ENCODE measurements at regions not wholly inside any gene's neighbourhood (a gene's known extent, or its start where the extent isn't known, plus 50 kb on each side); places are given as distances from the start of the nearest gene placed in this dataset.
A peak's percentile ranks its signal among the peaks of the same experiment; 100 is the strongest.

DNA sequence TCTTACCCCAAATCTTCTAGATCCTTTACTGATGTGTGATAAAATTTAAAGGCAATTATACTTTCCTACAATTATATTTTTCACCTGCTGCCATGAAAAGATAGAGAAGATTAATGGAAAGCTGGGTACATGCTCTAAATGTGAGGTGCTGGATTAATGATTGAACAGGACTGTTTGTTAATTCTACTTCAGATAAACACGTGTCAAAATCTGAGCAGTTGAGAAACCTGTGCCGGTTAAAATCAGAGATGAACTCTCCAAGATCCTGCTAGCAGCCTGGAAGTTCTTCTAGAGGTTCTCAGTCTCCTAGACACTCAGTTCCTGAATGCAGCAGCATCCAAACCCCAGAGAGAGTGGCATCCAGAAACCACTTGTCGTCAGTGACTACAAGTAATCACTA lies 69.2 kb downstream of the INHBA start:
- no peak for DNase-seq

DNA sequence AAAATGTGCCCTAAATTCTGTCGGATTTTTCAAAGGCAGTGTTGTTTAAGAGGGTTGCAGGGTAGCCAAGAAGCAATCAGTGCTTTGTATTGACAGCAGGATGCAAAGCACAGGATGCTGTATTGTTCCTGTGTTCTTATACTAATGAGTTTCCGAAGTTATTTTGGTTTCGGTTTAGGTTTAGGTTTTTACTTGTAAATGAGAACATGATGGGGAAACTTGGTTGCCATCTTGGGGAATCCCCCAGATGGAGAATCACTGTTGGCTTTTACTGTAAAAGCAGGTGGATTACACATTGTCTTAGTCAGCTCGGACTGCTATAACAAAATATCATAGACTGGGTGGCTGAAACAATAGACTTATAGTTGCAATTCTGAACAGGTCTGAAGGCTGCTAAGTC lies 72.1 kb downstream of the INHBA start:
- peak; percentile 2 for DNase-seq

DNA sequence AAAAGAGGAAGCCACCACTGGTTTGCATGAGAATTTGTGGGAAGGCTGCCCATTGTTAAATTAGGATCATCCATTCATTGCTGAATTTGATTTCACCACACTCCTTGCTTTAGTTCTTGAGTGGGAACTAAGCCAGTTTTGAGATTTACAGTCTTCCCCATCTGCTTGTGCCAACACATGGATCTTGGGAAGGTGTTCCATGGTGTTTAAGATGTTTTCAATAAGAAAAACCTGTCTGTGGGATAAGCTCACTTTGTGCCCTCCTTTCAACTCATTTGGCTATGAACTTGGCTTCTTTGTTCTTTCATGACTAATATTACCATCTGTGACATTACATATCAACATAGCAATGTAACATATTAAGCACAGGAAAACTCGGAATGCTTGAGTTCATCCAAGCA lies 73.2 kb downstream of the INHBA start:
- DNase-seq: no peak

DNA sequence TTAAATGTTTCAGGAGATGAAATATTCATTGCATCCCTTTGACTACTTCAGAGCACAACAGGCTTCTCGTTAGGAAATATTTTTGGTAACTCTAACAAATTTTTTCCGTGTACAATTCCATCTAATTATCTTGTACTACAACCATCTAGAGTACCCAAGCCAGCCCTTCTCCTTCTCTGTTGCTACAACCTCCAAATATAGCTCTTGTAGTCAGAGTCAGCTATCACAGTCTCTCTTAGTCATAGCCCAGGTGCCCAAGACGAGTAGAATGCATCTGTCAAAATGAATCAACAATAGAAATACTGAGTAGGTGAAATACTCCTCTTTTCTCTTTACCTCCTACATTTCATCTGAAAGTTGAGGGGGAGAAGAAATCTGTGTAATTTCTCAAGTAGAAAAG lies 74.0 kb downstream of the INHBA start:
- DNase-seq: no peak

DNA sequence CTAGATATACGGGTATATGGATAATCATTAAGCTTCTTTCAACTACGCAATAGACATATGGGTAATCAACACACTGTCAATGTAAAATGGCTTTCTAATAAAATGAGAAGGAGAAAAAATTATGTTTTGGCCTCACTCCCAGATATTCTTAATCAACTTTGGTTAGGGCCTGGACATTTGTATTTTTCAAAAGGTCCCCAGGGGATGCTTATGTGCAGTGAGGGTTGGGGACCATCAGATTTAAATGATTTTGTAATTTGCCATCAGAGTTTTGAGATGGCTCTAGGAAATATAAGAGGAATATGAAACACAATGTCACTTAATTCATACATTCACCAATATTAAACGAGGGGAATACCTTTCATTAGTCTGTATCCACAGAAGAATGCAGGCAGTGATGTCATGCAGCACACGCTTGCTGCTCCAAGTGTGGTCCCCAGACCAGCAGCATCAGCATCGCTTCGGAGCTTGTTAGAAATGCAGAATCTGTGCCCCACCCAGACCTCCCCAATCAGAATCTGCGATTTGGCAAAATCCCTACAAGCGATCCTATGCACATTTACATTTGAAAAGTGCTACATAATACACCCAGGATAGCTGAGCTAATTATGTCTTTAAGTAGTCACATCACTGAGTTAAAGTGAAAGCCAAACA lies 75.1 kb downstream of the INHBA start:
- DNase-seq: no peak

DNA sequence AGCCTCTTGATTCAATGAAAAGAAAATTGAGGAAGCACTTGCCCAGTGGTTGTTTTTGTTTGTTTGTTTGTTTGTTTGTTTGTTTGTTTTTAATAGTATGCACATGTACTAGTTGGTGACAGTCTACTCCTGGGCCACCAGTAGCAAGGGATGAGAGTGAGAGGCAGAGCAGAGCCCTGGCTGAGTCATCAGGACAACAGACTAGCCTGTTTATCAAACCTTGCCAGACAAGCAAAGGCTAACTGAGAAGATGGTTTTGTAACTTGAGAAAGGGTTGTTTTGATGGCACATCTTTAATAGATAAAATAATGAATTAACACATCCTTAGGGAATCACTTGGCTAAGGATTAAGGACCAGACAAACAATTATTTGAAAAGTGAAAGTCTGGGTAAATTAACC lies 78.1 kb downstream of the INHBA start:
- DNase-seq: no peak

DNA sequence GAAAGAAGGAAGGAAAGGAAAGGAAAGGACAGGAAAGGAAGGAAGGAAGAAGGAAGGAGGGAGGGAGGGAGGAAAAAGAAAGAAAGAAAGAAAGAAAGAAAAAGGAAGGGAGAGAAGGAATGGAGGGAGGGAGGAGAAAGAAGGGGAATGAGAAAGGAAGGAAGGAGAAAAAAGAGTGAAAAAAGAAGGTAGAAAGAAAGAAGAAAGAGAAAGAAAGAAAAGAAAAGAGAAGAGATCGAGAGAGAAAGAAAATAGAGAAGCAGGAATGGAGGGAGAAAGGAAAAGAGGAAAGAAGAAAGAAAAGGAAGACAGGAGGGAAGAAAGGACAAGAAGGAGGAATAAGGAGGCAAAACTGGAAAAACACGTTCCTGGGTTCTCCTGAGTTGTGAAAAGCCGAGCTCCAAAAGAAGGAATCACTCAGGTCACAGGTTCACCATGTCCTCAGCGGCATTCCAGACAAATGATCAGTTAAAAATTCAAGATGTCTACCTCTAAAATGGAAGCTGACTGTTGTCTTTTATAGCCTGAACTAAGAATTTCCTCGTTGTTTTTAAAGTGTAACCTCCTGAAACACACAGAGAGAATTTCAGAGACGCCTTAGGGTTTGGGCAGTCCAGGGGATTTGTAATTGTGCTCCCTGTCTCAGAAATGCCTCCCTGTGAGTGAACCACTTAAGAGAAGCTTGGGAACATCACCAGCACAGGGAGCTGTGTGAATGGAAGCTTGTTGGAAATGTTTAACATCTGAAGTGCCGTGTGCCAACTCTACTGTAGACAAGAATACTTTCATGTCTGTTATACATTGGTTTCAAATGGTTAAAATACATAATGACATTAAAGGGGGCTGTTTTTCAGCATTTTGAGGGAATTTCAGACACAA lies 80.7 kb downstream of the INHBA start:
- DNase-seq: no peak

DNA sequence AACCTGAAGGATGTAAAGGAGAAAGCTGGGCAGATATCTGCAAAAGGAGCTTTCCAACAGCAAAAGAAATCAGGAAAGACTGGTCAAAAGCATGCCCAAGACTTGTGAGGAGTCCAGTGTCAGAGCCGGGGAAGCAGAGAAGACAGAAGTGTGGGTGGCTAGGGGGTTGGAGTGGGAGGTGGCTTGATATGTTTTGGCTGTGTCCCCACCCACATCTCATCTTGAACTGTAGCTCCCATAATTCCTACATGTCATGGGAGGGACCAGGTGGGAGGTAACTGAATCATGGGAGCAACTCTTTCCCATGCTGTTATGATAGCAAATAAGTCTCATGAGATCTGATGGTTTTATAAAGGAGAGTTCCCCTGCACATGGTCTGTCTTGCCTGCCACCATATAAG lies 84.9 kb downstream of the INHBA start:
- DNase-seq: no peak

DNA sequence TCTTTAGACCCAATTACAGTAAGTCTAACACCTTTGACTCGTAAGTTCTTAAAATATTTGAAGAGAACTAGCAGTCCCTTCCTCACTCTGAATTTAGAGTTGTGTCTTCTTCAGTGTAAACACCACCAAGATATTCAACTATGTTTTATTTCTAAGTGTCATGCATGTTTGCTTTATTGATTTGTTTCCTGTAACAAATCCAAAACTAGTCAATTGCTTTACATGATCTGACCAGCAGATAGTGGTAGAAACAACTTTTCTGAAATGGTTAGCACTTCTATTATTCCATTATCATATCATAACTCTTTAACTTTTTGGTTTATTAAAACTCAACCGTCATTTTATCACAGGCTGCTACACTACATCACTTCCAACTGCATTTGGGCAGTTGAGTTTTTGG lies 90.1 kb downstream of the INHBA start:
- DNase-seq: no peak

DNA sequence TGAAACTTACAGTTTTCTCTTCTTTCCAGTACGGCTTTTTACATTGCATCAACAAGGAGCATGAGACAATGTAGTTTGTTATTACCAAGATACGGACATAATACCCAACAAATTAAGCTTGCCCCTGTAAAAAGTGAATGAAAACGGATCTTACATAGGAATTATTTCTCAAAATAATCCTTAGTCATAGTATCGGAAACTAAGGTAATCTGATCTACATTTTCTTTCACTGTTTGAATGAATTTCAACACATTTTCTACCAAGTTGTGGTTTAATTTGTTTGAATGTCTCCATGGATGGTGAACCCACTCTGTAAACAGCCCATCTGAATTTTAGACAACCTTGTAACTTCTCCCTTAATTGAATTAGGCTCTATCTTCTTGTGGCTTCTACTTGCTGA lies 90.5 kb downstream of the INHBA start:
- no peak for DNase-seq

DNA sequence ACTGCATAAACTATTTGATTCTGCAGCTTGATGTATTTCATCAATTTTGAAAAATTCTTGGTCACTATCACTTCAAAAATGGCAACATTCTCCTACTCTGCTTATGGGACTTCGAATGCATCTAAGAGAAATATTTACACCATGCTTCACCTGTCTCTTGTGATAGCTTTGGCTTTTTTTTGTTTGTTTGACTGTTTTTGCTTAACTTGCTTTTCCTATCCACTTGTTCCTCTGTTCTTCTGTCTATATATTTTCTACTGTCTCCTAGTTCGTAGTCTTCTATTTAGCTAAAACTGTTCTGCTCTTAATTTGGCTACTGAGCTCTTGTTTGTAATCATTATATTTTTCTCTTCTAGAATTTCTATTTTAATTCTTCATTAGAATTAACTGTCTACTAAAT lies 94.4 kb downstream of the INHBA start:
- no peak for DNase-seq

DNA sequence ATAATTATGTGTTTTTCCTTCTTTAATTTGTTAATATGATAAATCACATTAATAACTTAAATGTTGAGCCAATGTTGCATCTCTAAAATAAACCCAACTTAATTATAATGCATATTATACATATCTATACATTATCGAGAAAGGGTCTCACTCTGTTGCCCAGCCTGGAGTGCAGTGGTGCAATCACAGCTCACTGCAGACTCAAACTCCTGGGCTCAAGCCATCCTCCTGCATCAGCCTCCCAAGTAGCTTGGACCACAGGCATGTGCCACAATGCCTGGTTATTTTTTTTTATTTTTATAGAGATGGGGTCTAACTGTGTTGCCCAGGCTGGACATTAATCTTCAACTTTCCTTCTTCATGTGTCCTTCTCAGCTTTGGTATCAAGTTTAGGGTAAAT lies 98.9 kb downstream of the INHBA start:
- DNase-seq: no peak

DNA sequence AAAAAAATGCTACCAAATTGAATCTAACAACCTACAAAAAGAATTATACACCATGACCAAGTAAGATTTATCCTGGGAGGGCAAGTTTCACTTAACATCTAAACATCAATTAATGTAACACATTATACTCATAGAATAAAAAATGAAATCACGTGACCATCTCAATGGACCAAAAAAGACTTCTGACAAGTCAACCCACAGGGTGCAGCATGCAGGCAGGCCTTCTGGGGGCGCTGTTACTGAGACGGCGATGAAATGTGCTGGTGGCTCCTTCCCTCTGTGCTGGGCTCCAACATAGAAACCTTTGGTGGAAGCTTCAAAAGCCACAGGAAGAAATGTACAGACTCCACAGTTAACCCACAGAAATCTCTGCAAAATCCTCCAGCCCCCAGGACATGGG lies 103.1 kb downstream of the INHBA start:
- no peak for DNase-seq

DNA sequence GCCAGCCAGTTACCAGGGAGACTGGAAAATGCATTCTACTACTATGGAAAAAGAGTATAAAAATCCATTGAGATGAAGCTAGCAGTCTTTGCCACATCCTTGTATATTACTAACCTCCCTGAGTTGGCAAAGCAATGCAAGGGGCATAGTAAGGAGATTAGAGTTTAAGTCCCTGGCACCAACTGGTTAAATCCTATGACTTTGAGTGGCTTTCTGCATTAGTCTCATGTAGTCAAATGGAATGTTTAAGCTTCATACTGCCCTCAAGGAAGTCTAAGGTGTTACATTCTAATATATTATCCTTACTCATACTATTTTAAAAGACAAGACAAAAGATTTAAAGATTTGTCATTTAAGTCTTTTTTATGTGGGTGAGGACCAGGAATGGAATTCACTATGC lies 110.1 kb downstream of the INHBA start:
- no peak for DNase-seq

DNA sequence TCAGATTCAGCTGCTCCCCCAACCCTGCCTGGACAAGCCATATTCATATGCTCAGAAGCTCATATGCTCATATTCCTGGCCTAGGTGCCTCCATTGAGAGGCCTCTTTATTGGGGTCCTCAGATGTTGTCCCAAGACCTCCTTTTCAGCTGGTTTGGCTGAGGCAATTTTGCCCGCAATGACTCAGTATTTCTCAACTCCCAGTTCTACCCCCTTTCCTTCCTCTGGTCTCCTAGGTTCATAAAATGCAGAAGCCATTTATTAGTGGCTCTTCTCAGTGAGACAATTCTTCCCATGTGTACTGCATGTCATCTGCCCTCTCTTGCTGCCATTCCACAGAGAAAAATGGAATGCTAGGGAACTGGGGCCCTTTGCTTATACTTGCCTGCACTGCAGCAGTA lies 110.7 kb downstream of the INHBA start:
- no peak for DNase-seq

DNA sequence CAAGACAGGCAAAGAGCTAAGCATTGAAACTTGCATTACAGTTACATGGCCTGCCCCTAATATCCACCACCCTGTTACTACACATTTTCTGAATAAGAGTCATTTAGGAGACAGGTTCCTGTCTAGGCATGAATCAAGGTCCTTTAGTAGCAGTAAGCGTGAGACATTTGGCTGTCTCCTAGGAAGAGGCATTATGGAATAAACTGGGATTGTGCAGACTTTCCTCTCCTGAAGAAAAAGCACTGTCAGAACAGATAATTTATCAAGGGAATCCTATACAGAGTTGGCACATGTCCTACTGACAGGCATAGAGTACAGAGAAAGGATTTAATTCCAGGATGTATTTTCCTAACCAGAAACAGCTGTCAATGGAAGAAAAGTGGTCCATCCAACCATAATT lies 111.9 kb downstream of the INHBA start:
- DNase-seq: no peak

DNA sequence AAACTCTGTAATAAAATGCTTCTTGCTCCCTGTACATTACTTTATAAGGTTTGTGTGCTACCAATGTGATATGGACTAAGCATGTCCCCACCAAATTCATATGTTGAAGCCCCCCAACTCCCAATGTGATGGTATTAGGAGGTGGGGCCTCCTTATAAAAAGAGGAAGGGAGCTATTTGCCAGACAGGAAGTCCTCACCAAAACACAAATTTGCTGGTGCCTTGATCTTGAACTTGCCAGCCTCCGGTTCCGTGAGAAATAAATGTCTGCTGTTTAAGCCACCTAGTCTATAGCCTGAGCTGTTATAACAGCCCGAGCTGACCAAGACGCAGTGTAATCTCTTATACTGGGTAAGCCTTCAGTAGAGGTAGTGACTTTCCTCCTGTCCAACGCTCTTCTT lies 114.5 kb downstream of the INHBA start:
- DNase-seq: no peak

DNA sequence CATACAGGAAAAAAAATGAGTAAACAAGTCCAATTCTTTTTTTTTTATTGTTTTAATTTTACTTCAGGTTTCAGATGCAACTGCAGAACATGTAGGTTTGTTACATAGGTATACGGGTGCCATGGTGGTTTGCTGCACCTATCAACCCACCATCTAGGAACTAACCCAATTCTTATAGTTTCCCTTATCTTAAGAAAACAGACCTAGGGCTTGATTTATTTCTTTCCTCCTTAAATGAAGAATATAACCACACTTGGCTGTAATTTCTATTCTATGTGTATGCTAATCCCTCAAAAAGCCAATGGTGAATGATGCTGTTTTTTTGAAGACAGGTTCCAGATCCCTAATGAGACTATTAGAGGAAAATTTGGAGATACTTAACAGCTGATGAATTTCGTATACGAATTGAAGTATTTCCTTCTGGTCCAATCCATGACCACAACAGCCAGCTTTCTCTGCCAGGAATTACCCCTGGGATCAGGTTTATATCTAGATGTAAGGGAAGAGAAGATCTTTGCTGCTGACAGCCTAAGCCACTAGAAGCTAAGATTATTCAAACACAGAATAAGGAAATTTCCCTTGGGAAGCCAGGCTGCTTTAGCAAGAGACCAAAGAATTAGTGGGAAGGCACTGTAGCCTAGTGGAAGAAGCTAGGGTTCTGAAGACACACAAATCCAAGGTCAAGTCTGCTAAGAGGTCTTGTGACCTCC lies 115.8 kb downstream of the INHBA start:
- DNase-seq: no peak

DNA sequence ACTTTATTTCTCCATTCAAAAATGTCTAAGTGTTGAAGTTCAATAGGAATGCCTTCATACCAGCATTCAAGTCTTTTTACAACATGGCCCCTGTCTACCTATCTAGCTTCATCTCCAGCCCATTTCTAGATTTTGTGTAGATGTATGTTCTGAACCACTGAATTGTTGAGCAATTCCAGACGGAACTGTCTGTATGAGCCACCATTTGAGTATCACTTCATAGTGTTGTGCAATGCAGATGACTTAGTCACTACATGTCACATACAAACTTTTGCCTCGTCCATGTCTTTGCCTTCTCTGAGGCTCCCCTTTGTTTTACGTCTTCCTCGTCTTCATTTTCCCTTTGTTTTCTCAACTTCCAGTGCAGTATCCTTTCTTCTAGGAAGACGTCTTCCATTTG lies 118.1 kb downstream of the INHBA start:
- no peak for DNase-seq

DNA sequence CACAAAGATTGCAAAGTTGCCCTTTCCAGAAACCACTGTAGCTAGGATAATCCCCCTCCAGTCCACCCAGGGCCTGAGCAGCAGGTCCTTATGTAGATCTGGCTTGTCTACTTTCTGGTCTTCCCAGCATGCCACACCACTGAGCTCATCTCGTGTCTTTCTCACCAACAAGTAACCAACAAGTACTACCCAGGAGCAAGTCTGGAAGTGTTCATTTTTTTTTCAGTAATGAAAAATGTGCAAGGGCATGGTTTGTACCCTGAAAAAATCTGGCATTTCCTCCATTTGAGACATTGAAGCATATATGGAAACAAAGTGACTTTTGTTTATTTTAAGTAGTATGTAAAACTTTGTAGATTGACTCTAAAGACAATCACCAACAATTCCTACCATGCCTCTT lies 120.8 kb downstream of the INHBA start:
- no peak for DNase-seq

DNA sequence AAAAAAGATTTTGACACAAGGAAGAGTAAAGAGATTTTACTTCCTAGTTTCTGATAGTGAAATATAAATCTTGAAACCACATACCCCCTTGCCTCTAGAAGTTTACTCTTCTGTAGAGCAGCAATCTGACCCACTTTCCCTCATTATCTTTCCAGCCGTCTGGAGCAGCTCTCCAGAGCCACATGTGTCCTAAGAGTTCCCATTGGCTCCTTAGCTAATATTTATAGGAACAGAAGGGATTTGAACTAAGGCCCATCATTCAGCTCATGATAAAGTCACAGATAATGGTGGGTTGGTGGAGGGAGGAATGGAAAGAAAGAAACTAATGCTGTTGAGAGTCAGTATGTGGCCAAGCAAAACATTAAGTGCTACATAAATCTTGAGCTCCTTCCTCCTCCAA lies 121.8 kb downstream of the INHBA start:
- DNase-seq: no peak

DNA sequence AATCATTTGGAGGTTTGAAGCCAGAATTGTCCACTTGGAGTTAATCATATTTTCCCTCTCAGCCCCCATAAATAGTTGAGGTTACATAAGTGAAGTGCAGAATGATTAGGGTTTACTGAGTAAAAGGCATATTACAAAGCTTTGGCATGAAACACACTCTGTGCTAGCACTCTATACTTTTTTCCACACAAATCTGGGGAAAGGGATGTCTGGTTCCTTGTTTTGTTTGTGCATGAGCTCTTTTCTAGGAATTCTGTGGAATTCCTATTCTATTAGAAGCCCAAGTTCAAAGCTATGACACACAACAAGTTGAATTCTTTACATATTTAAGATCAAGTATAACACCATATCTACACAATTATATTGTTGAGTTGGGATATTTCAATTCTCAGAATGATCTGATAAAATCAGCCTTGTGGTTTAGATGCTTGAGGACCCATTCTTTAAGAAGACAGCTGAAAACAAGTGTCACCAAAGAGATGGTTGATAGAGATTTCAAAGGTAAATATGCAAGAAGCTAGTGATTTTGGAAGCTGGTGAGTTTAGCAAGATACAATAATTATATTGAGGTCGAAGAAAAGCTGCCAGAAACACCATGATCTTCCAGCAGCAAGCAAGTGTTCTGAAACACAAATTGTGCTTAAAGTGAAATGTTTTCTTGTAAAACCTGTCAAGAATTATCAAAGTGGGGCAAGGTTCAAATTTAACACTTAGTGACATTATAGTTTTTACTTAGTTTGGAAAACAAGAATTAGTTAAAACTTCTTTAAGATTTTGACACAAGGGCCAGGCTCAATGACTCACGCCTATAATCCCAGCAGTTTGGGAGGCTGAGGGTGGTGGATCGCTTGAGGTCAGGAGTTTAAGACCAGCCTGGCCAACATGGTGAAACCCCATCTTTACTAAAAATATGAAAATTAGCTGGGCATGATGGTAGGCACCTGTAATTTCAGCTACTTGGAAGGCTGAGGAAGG lies 122.6 kb downstream of the INHBA start:
- no peak for DNase-seq

DNA sequence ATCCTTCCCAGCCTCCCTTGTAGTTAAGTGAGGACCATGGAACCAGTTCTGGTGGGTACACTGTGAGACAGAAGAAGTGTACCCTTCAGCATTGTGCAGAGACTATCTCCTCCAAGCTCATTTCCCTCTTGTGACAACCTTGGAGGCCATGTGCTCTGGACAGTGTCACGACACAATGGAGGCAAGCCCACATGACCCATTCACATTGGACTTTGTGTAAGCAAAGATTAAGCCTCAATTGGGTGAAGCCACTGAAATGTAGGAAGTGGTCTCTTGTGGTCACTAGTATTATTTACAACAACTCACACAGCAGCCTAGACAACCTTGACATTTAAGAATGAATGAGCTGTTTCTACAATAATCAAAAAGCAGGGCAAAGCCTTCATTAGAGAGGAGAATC lies 124.2 kb downstream of the INHBA start:
- DNase-seq: no peak
